ENCODE measurements at regions not wholly inside any gene's neighbourhood (a gene's known extent, or its start where the extent isn't known, plus 50 kb on each side); places are given as distances from the start of the nearest gene placed in this dataset.
A peak's percentile ranks its signal among the peaks of the same experiment; 100 is the strongest.

DNA sequence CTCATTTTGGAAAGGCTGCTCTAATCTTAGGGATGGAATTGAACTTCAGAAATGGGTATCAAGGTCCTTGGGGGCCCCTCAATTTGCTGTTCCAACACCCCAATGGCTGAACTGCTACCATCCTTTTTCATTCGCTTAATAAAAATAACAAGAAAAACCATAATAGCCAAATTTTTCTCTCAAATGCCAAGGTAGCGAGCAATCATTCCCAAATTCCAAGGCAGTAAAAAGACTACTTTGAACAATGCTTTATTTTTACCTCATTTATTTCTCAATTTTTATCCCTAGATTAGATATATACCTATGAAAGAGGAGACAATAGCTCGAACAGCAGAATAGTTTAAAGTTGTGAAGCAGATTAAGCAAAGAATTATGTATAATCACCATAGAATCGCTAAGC, 323.4 kb upstream of the SLC7A11 start:
- TF ChIP-seq, protein P1, sequence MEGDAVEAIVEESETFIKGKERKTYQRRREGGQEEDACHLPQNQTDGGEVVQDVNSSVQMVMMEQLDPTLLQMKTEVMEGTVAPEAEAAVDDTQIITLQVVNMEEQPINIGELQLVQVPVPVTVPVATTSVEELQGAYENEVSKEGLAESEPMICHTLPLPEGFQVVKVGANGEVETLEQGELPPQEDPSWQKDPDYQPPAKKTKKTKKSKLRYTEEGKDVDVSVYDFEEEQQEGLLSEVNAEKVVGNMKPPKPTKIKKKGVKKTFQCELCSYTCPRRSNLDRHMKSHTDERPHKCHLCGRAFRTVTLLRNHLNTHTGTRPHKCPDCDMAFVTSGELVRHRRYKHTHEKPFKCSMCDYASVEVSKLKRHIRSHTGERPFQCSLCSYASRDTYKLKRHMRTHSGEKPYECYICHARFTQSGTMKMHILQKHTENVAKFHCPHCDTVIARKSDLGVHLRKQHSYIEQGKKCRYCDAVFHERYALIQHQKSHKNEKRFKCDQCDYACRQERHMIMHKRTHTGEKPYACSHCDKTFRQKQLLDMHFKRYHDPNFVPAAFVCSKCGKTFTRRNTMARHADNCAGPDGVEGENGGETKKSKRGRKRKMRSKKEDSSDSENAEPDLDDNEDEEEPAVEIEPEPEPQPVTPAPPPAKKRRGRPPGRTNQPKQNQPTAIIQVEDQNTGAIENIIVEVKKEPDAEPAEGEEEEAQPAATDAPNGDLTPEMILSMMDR (IDR thresholded peaks at IDR 0.05; ENCODE audit: low read depth, low read length, missing control alignments), result no peak
- no peak for DNase-seq (ENCODE audit: low read depth)
- no peak overlapping the region for H3K4me3 ChIP-seq (ENCODE audit: low read depth, low read length)

- no peak overlapping the region for H3K4me3 ChIP-seq (ENCODE audit: low read depth, low read length)
- DNase-seq (ENCODE audit: low read depth), result no peak
- TF ChIP-seq, protein P1 (IDR thresholded peaks at IDR 0.05; ENCODE audit: low read depth, low read length, missing control alignments), result no peak
These were observed 320.4 kb upstream of the SLC7A11 start for GRCh38 chr4:138562544-138562991.

DNA sequence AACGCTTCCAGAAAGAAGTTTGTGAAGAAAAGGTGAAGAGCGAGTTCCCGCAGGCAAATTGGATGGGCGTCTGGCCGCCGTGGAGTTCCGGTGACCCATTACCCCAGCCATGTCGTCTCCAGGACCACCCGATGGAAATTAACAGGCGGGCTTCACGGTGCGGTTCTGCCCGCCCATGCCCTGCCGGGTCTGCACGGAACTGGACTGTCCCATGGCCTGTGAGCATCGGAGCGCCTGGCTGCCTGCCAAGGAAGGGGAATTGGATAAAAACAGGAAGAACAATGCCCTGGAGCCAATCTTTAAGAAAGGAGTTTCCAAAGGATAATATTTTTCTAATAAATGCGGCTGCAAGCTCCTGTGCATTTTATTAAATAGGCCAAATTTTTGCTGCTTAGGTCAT, 319.8 kb upstream of the SLC7A11 start:
- H3K4me3 ChIP-seq (ENCODE audit: low read depth, low read length), result no peak overlapping the region
- TF ChIP-seq, protein P1 (IDR thresholded peaks at IDR 0.05; ENCODE audit: low read depth, low read length, missing control alignments), result no peak
- DNase-seq (ENCODE audit: low read depth), result no peak

- TF ChIP-seq, protein P1 (IDR thresholded peaks at IDR 0.05; ENCODE audit: low read depth, low read length, missing control alignments), result no peak
- no peak overlapping the region for H3K4me3 ChIP-seq (ENCODE audit: low read depth, low read length)
- DNase-seq (ENCODE audit: low read depth), result no peak
These were observed 319.2 kb upstream of the SLC7A11 start for GRCh38 chr4:138561276-138561880.

- no peak overlapping the region for H3K4me3 ChIP-seq (ENCODE audit: low read depth, low read length)
- no peak for DNase-seq (ENCODE audit: low read depth)
- TF ChIP-seq, protein P1 (IDR thresholded peaks at IDR 0.05; ENCODE audit: low read depth, low read length, missing control alignments), result no peak
These were observed 318.3 kb upstream of the SLC7A11 start for GRCh38 chr4:138560448-138560847.

GRCh38 chr4:138558886-138559285, 316.7 kb upstream of the SLC7A11 start:
- TF ChIP-seq, protein P1 (IDR thresholded peaks at IDR 0.05; ENCODE audit: low read depth, low read length, missing control alignments), result no peak
- DNase-seq (ENCODE audit: low read depth), result no peak
- H3K4me3 ChIP-seq (ENCODE audit: low read depth, low read length), result no peak overlapping the region

DNA sequence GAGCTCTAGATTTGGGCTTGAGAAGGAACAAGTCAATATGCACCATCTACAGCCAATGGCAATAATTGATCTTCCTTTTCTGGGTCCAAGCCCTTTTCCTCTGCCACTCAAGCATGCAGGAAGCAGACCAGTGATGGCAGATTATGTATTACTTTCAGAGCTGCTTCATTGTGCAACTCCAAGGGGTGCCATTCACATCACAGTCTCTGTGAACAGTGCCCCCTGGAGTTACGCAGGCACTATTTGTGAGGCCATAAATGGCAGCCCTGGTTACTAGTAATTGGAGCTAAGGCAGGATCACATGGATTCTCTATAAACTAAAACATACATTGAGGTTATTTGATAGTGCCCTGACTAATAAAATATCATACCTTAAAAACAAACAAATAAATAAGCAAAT, 313.4 kb upstream of the SLC7A11 start:
- no peak overlapping the region for H3K4me3 ChIP-seq (ENCODE audit: low read depth, low read length)
- no peak for DNase-seq (ENCODE audit: low read depth)
- TF ChIP-seq, protein P1 (IDR thresholded peaks at IDR 0.05; ENCODE audit: low read depth, low read length, missing control alignments), result peak; percentile 55

All from GM12864 (cell line).